ENCODE measurements at regions not wholly inside any gene's neighbourhood (a gene's known extent, or its start where the extent isn't known, plus 50 kb on each side); places are given as distances from the start of the nearest gene placed in this dataset.

DNA sequence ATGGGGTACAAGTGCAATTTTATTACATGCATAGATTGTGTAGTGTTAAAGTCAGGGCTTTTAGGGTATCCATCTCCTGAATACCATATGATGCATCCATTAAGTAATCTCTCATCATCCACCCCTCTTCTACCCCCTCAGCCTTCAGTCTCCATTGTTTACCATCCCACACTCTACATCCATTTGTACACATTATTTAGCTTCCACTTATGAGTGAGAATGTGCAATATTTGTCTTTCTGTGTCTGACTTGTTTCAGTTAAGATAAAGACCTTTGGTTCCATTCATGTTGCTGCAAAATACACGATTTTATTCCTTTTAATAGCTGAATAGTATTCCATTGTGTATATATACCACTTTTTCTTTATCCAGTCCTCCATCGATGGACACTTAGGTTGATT lies 222.5 kb upstream of the USP24 start:
- no peak for TF ChIP-seq TAF1 (IDR thresholded peaks at IDR 0.05; ENCODE audit: low read depth)
- no peak for TF ChIP-seq FOXM1 (IDR thresholded peaks at IDR 0.05; ENCODE audit: borderline replicate concordance, low read depth)
- TF ChIP-seq EGR1 (IDR thresholded peaks at IDR 0.05): no peak
- no peak for TF ChIP-seq YY1 (IDR thresholded peaks at IDR 0.05; ENCODE audit: low read depth)
- TF ChIP-seq EP300 (IDR thresholded peaks at IDR 0.05; ENCODE audit: borderline replicate concordance): no peak

DNA sequence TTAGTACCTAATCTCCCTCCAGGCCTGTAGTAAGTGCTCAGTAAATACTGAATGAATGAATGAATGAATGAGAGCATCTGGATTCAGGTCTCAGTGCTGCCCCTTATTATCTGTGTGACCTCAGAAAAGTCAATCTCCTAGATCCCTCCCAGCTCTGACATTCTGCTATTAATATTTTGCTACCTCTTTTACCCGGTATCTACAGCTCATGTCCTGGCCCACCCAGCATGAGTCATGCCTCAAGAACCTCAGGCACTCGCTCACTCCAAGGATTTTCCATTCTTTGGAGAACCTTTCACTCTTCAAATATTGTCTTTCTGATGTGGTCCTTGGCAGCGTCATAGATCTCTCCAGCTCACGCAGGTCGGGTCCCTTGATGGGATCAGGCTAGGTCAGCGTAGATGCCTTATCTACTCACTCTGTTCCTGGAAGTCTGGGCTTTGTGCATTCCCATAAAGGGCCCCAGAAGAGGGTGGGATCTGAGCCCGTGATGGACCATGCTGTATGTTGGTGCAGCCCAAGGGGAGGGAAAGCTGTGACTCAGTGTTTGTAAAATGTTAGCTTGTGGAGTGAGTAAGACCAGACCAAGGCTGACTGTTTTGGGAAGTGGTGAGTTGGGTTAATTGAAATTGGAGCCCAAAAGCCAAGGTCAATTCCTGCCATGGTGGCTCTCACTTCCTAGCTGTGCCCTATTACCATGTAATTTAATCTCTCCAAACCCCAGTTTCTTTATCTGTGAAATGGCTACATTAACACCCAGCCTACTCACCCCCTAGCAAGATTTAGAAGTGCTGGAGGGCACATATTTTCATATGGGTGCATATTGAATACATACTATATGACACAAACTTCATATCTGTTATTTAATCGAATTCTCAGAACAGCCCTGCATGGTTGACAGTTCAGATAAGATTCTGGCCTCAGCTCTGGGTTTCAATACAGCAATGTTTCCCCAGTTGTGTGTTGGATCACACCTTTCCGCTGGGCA lies 214.1 kb upstream of the USP24 start:
- TF ChIP-seq FOXM1 (IDR thresholded peaks at IDR 0.05; ENCODE audit: borderline replicate concordance, low read depth): 0 out of 2 replicates have a peak, but pooled peaks have one; percentile 40
- no peak for TF ChIP-seq CEBPB (IDR thresholded peaks at IDR 0.05)
- TF ChIP-seq, protein P1, sequence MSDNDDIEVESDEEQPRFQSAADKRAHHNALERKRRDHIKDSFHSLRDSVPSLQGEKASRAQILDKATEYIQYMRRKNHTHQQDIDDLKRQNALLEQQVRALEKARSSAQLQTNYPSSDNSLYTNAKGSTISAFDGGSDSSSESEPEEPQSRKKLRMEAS (IDR thresholded peaks at IDR 0.05): peak; percentile 57
- TF ChIP-seq YY1 (IDR thresholded peaks at IDR 0.05; ENCODE audit: low read depth): no peak
- no peak for TF ChIP-seq EGR1 (IDR thresholded peaks at IDR 0.05)
- TF ChIP-seq, protein P2, sequence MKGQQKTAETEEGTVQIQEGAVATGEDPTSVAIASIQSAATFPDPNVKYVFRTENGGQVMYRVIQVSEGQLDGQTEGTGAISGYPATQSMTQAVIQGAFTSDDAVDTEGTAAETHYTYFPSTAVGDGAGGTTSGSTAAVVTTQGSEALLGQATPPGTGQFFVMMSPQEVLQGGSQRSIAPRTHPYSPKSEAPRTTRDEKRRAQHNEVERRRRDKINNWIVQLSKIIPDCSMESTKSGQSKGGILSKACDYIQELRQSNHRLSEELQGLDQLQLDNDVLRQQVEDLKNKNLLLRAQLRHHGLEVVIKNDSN (IDR thresholded peaks at IDR 0.05): no peak
- TF ChIP-seq ZBTB7A (IDR thresholded peaks at IDR 0.05; ENCODE audit: low read depth): no peak
- TF ChIP-seq, protein P3, sequence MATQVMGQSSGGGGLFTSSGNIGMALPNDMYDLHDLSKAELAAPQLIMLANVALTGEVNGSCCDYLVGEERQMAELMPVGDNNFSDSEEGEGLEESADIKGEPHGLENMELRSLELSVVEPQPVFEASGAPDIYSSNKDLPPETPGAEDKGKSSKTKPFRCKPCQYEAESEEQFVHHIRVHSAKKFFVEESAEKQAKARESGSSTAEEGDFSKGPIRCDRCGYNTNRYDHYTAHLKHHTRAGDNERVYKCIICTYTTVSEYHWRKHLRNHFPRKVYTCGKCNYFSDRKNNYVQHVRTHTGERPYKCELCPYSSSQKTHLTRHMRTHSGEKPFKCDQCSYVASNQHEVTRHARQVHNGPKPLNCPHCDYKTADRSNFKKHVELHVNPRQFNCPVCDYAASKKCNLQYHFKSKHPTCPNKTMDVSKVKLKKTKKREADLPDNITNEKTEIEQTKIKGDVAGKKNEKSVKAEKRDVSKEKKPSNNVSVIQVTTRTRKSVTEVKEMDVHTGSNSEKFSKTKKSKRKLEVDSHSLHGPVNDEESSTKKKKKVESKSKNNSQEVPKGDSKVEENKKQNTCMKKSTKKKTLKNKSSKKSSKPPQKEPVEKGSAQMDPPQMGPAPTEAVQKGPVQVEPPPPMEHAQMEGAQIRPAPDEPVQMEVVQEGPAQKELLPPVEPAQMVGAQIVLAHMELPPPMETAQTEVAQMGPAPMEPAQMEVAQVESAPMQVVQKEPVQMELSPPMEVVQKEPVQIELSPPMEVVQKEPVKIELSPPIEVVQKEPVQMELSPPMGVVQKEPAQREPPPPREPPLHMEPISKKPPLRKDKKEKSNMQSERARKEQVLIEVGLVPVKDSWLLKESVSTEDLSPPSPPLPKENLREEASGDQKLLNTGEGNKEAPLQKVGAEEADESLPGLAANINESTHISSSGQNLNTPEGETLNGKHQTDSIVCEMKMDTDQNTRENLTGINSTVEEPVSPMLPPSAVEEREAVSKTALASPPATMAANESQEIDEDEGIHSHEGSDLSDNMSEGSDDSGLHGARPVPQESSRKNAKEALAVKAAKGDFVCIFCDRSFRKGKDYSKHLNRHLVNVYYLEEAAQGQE (IDR thresholded peaks at IDR 0.05; ENCODE audit: low read depth): no peak
- TF ChIP-seq TEAD4 (IDR thresholded peaks at IDR 0.05): peak; percentile 96
- no peak for TF ChIP-seq TAF1 (IDR thresholded peaks at IDR 0.05; ENCODE audit: low read depth)
- TF ChIP-seq EP300 (IDR thresholded peaks at IDR 0.05; ENCODE audit: borderline replicate concordance): peak; percentile 76; the same call in 1 of the 2 replicates
- no peak for TF ChIP-seq RAD21 (IDR thresholded peaks at IDR 0.05; ENCODE audit: low read depth)
- TF ChIP-seq CREB1 (IDR thresholded peaks at IDR 0.05; ENCODE audit: low read depth): no peak
- TF ChIP-seq NFIC (IDR thresholded peaks at IDR 0.05): peak; percentile 58
- TF ChIP-seq TCF12 (IDR thresholded peaks at IDR 0.05; ENCODE audit: low read depth): peak; percentile 77

DNA sequence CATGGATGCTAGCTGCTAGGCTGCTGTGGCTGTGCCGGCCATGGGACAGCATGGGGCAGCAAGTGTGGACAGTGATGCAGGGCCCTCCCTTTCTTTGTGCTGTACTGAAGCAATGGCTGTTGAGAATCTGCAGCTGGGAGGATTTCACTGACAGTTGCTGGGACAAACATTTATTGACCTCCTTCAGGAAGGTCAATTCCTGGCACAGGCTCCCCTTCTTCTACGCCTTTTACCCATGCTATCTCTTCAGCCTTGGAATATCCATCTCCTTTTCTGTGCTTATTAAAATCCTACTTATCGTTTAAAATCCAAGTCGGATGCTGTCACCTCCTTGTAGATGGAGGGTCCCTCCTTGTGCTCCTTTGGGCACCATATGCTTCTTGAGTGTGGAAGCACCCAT lies 213.1 kb upstream of the USP24 start:
- TF ChIP-seq TEAD4 (IDR thresholded peaks at IDR 0.05) (no peak), EGR1 (IDR thresholded peaks at IDR 0.05) (no peak), RAD21 (IDR thresholded peaks at IDR 0.05; ENCODE audit: low read depth) (no peak), CREB1 (IDR thresholded peaks at IDR 0.05; ENCODE audit: low read depth) (no peak), YY1 (IDR thresholded peaks at IDR 0.05; ENCODE audit: low read depth) (no peak), TAF1 (IDR thresholded peaks at IDR 0.05; ENCODE audit: low read depth) (no peak), CEBPB (IDR thresholded peaks at IDR 0.05) (no peak), FOXM1 (IDR thresholded peaks at IDR 0.05; ENCODE audit: borderline replicate concordance, low read depth) (no peak)
- TF ChIP-seq, protein P3 (IDR thresholded peaks at IDR 0.05; ENCODE audit: low read depth): no peak
- TF ChIP-seq, protein P2 (IDR thresholded peaks at IDR 0.05): no peak
- TF ChIP-seq, protein P1 (IDR thresholded peaks at IDR 0.05): no peak

DNA sequence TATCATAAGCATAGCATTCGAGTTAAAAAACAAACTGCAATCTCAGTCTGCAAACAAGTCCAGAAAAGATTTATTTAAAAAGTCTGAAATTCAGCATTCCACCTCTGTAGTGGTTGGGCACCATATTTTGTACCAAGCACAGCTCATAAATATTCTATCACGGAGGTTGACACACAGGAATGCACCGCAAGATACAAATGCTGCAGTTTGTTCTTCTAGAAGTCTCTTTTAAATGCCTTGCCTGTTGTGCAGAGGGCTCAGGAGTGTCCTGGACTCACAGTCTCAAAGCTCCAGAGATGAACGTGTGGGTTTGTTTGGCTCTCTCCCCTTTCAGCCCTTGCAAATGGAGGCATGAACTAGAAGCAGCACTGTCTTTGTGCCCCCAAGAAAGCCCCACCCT lies 212.4 kb upstream of the USP24 start:
- TF ChIP-seq TCF12 (IDR thresholded peaks at IDR 0.05; ENCODE audit: low read depth) (no peak), ZBTB7A (IDR thresholded peaks at IDR 0.05; ENCODE audit: low read depth) (no peak), RAD21 (IDR thresholded peaks at IDR 0.05; ENCODE audit: low read depth) (no peak), CEBPB (IDR thresholded peaks at IDR 0.05) (no peak), CREB1 (IDR thresholded peaks at IDR 0.05; ENCODE audit: low read depth) (no peak), TEAD4 (IDR thresholded peaks at IDR 0.05) (no peak), TAF1 (IDR thresholded peaks at IDR 0.05; ENCODE audit: low read depth) (no peak), YY1 (IDR thresholded peaks at IDR 0.05; ENCODE audit: low read depth) (no peak), FOXM1 (IDR thresholded peaks at IDR 0.05; ENCODE audit: borderline replicate concordance, low read depth) (no peak), EGR1 (IDR thresholded peaks at IDR 0.05) (no peak), EP300 (IDR thresholded peaks at IDR 0.05; ENCODE audit: borderline replicate concordance) (no peak)
- TF ChIP-seq, protein P3 (IDR thresholded peaks at IDR 0.05; ENCODE audit: low read depth): no peak
- TF ChIP-seq, protein P1 (IDR thresholded peaks at IDR 0.05): no peak
- TF ChIP-seq, protein P2 (IDR thresholded peaks at IDR 0.05): no peak
